H9 (cell line): ENCODE measurements at regions not wholly inside any gene's neighbourhood (a gene's known extent, or its start where the extent isn't known, plus 50 kb on each side); places are given as distances from the start of the nearest gene placed in this dataset.

Experiments used
- DNase-seq: peaks from one replicate; pipeline ENCODE4 v3.0.0-alpha.2; 2017
- H2AFZ ChIP-seq: one replicate; pipeline ENCODE4 v1.6.1; 2013; ENCODE audit warnings: mild to moderate bottlenecking, low read length, control low read depth, moderate library complexity
- H2AK5ac ChIP-seq: 2 replicates; pipeline ENCODE4 v1.6.1; 2013; ENCODE audit warnings: low read length, control low read depth, mixed read lengths; ENCODE audit not compliant: insufficient read length
- H2BK120ac ChIP-seq: one replicate; pipeline ENCODE4 v1.6.1; 2013; ENCODE audit warnings: low read depth, mild to moderate bottlenecking, low read length, control low read depth, inconsistent platforms; ENCODE audit not compliant: poor library complexity, severe bottlenecking
- H2BK12ac ChIP-seq: 2 replicates; pipeline ENCODE4 v1.6.1; 2013; ENCODE audit warnings: low read length, control low read depth, mixed read lengths, low read depth; ENCODE audit not compliant: insufficient read length
- H2BK15ac ChIP-seq: 2 replicates; pipeline ENCODE4 v1.6.1; 2013; ENCODE audit warnings: low read depth, low read length, control low read depth
- H2BK20ac ChIP-seq: one replicate; pipeline ENCODE4 v1.6.1; 2013; ENCODE audit warnings: low read depth, mild to moderate bottlenecking, low read length, control low read depth, inconsistent platforms; ENCODE audit not compliant: poor library complexity, severe bottlenecking
- H2BK5ac ChIP-seq: 2 replicates; pipeline ENCODE4 v1.6.1; 2013; ENCODE audit warnings: low read length, control low read depth, mixed read lengths; ENCODE audit not compliant: insufficient read length
- H3K14ac ChIP-seq: 2 replicates; pipeline ENCODE4 v1.6.1; 2013; ENCODE audit warnings: low read length, control low read depth; ENCODE audit not compliant: insufficient read depth
- H3K18ac ChIP-seq: 2 replicates; pipeline ENCODE4 v1.6.1; 2013; ENCODE audit warnings: low read depth, mild to moderate bottlenecking, mixed read lengths, low read length, control low read depth; ENCODE audit not compliant: insufficient read length
- H3K23ac ChIP-seq: 2 replicates; pipeline ENCODE4 v1.6.1; 2013; ENCODE audit warnings: low read length, control low read depth, mixed read lengths, low read depth; ENCODE audit not compliant: insufficient read length
- H3K23me2 ChIP-seq: 2 replicates; pipeline ENCODE4 v1.6.1; 2013; ENCODE audit warnings: low read depth, mild to moderate bottlenecking, mixed read lengths, low read length, control low read depth; ENCODE audit not compliant: insufficient read length, poor library complexity, severe bottlenecking
- H3K27ac ChIP-seq: 2 replicates; pipeline ENCODE4 v1.5.1; 2013; ENCODE audit warnings: low read length, control low read depth, mixed read lengths, low read depth; ENCODE audit not compliant: insufficient read length
- H3K27me3 ChIP-seq: 2 replicates; pipeline ENCODE4 v1.6.1; 2013; ENCODE audit warnings: low read length, control low read depth, inconsistent platforms; ENCODE audit not compliant: insufficient read depth
- H3K4ac ChIP-seq: 2 replicates; pipeline ENCODE4 v1.6.1; 2013; ENCODE audit warnings: low read depth, mild to moderate bottlenecking, control low read depth, inconsistent platforms, low read length, moderate library complexity
- H3K4me1 ChIP-seq: 2 replicates; pipeline ENCODE4 v1.6.1; 2013; ENCODE audit warnings: low read length, control low read depth, inconsistent platforms; ENCODE audit not compliant: insufficient read depth
- H3K4me2 ChIP-seq: 2 replicates; pipeline ENCODE4 v1.6.1; 2013; ENCODE audit warnings: low read length, control low read depth, mixed read lengths; ENCODE audit not compliant: insufficient read length, insufficient read depth
- H3K56ac ChIP-seq: 2 replicates; pipeline ENCODE4 v1.6.1; 2013; ENCODE audit warnings: low read depth, mild to moderate bottlenecking, mixed read lengths, low read length, control low read depth; ENCODE audit not compliant: insufficient read length
- H3K79me1 ChIP-seq: 2 replicates; pipeline ENCODE4 v1.6.1; 2013; ENCODE audit warnings: low read depth, mild to moderate bottlenecking, moderate library complexity, low read length, control low read depth, inconsistent platforms; ENCODE audit not compliant: insufficient read depth, poor library complexity, severe bottlenecking
- H3K79me2 ChIP-seq: 2 replicates; pipeline ENCODE4 v1.6.1; 2013; ENCODE audit warnings: low read length, control low read depth, inconsistent platforms; ENCODE audit not compliant: insufficient read depth
- H3K9ac ChIP-seq: 2 replicates; pipeline ENCODE4 v1.6.1; 2013; ENCODE audit warnings: low read length, control low read depth, mixed read lengths; ENCODE audit not compliant: insufficient read length; ENCODE audit errors: extremely low read depth
- H3K9me3 ChIP-seq: one replicate; pipeline ENCODE4 v1.6.1; 2013; ENCODE audit warnings: low read depth, low read length, inconsistent platforms; ENCODE audit not compliant: control insufficient read depth
- H3T11ph ChIP-seq: one replicate; pipeline ENCODE4 v1.6.1; 2013; ENCODE audit warnings: mild to moderate bottlenecking, low read length, control low read depth, inconsistent platforms
- H4K20me1 ChIP-seq: one replicate; pipeline ENCODE4 v1.6.1; 2013; ENCODE audit not compliant: control insufficient read depth, insufficient read length, insufficient read depth
- H4K5ac ChIP-seq: 2 replicates; pipeline ENCODE4 v1.6.1; 2013; ENCODE audit warnings: low read depth, mild to moderate bottlenecking, mixed read lengths, low read length, control low read depth; ENCODE audit not compliant: insufficient read length
- H4K8ac ChIP-seq: replicated peaks from 2 replicates; pipeline ENCODE4 v1.6.1; 2013; ENCODE audit warnings: low read length, control low read depth, mixed read lengths, low read depth; ENCODE audit not compliant: insufficient read length
- H4K91ac ChIP-seq: 2 replicates; pipeline ENCODE4 v1.6.1; 2013; ENCODE audit warnings: low read depth, mild to moderate bottlenecking, moderate library complexity, mixed read lengths, low read length, control low read depth; ENCODE audit not compliant: insufficient read length
- H3K27ac Mint-ChIP-seq, 3 experiments: 2 replicates in 2 of 3; 3 replicates in 1 of 3; pipeline ENCODE4 v1.8.0; 2020 to 2021; ENCODE audit warnings: mixed read lengths in 3 of 3, mild to moderate bottlenecking in 1 of 3, moderate library complexity in 1 of 3
- H3K27me3 Mint-ChIP-seq: 2 replicates; pipeline ENCODE4 v1.8.0; 2021; ENCODE audit warnings: low read depth, mild to moderate bottlenecking, moderate library complexity, mixed read lengths
- H3K36me3 Mint-ChIP-seq, 3 experiments: 2 replicates in 2 of 3; 3 replicates in 1 of 3; pipeline ENCODE4 v1.8.0; 2020 to 2021; ENCODE audit warnings: low read depth in 3 of 3, mixed read lengths in 3 of 3; ENCODE audit not compliant: insufficient read depth in 1 of 3
- H3K4me1 Mint-ChIP-seq, 2 experiments: 2 replicates each; pipeline ENCODE4 v1.8.0; 2020; ENCODE audit warnings: mixed read lengths in 2 of 2
- H3K4me3 Mint-ChIP-seq, 2 experiments: 2 replicates in 1 of 2; 3 replicates in 1 of 2; pipeline ENCODE4 v1.8.0; 2020 to 2021; ENCODE audit warnings: mild to moderate bottlenecking in 2 of 2, mixed read lengths in 2 of 2, moderate library complexity in 1 of 2
- H3K9me3 Mint-ChIP-seq, 2 experiments: 2 replicates in 1 of 2; 3 replicates in 1 of 2; pipeline ENCODE4 v1.8.0; 2020; ENCODE audit warnings: mild to moderate bottlenecking in 2 of 2, mixed read lengths in 2 of 2, moderate library complexity in 1 of 2
- WGBS: extraction: QIAGEN DNeasy Blood & Tissue Kit; methylation state at CpG from one replicate; pipeline ENCODE4 v1.1.7; 2013; ENCODE audit warnings: missing lambda C conversion rate, low lambda C conversion rate, mixed read lengths; ENCODE audit not compliant: insufficient read length; ENCODE audit errors: extremely low coverage; 5-methylcytosine and 5-hydroxymethylcytosine counted together
- TF ChIP-seq, protein P1 (sequence below): fragments of 200-600 bp; sonication (generic); conservative IDR thresholded peaks from 3 replicates; pipeline ENCODE4 v1.8.0; 2021; ENCODE audit warnings: antibody characterized with exemption, mild to moderate bottlenecking

DNA sequence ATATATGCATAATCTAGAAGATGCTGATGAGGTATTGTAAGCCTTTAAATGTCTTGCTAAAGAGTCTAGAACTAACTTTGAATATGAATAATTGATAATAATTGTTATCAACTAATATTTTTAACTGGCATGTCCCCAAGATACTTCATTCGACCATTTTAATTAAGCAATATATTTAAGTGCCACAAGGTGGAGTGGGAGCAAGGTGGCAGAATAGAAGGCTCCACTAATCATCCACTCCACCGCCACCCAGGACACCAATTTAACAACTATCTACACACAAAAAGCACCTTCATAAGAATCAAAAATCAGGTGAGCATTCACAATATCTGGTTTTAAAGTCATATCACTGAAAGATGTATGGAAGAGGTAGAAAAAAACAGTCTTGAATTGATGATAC lies 409.6 kb downstream of the SEC23A start:
- H2BK20ac ChIP-seq, result no peak overlapping the region
- H3K79me1 ChIP-seq, result no peaks in the 10 kb centered on the region
- no peak overlapping the region for H3K9ac ChIP-seq
- H3K79me2 ChIP-seq, result no peaks in the 10 kb centered on the region
- no peak overlapping the region for H3K18ac ChIP-seq
- no peaks in the 10 kb centered on the region for H3K23me2 ChIP-seq
- H3K4ac ChIP-seq, result no peak overlapping the region
- H2AK5ac ChIP-seq, result no peak overlapping the region
- no peak overlapping the region for H2AFZ ChIP-seq
- H3K4me1 ChIP-seq, result no peaks in the 10 kb centered on the region
- H3K4me3 Mint-ChIP-seq, result no peak overlapping the region
- H3K9me3 ChIP-seq, result no peaks in the 10 kb centered on the region
- H3K9me3 Mint-ChIP-seq, result peaks cover 2 to 5% of the 10 kb centered on the region in 2 experiments; a peak in 1 of 5 replicates
- no peak overlapping the region for H2BK120ac ChIP-seq
- H3K27me3 Mint-ChIP-seq, result no peaks in the 10 kb centered on the region
- H4K5ac ChIP-seq, result no peak overlapping the region
- H4K8ac ChIP-seq, result no peak overlapping the region
- H3K23ac ChIP-seq, result no peak overlapping the region
- H3K4me1 Mint-ChIP-seq, result peaks cover 0 to 2% of the 10 kb centered on the region in 2 experiments; a peak in 2 of 4 replicates
- no peak overlapping the region for H3K4me2 ChIP-seq
- no peak overlapping the region for H3K56ac ChIP-seq
- no peak overlapping the region for H3K27ac Mint-ChIP-seq
- TF ChIP-seq, protein P1, sequence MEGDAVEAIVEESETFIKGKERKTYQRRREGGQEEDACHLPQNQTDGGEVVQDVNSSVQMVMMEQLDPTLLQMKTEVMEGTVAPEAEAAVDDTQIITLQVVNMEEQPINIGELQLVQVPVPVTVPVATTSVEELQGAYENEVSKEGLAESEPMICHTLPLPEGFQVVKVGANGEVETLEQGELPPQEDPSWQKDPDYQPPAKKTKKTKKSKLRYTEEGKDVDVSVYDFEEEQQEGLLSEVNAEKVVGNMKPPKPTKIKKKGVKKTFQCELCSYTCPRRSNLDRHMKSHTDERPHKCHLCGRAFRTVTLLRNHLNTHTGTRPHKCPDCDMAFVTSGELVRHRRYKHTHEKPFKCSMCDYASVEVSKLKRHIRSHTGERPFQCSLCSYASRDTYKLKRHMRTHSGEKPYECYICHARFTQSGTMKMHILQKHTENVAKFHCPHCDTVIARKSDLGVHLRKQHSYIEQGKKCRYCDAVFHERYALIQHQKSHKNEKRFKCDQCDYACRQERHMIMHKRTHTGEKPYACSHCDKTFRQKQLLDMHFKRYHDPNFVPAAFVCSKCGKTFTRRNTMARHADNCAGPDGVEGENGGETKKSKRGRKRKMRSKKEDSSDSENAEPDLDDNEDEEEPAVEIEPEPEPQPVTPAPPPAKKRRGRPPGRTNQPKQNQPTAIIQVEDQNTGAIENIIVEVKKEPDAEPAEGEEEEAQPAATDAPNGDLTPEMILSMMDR, result peak; percentile 50; the same call in 2 of the 3 replicates
- no peak overlapping the region for H3K14ac ChIP-seq
- H2BK12ac ChIP-seq, result no peak overlapping the region
- no peak overlapping the region for H2BK5ac ChIP-seq
- no peaks in the 10 kb centered on the region; a peak in 1 of 7 replicates for H3K36me3 Mint-ChIP-seq
- DNase-seq, result no peak
- H3T11ph ChIP-seq, result no peak overlapping the region
- H4K20me1 ChIP-seq, result no peaks in the 10 kb centered on the region
- H4K91ac ChIP-seq, result no peak overlapping the region
- no peaks in the 10 kb centered on the region for H3K27me3 ChIP-seq
- no peak overlapping the region for H2BK15ac ChIP-seq
- WGBS, result no CpG with 5 or more reads among the region's 2 CpGs
- H3K27ac ChIP-seq, result no peak overlapping the region
